Fibroblast of villous mesenchyme (primary cell): ENCODE measurements at regions not wholly inside any gene's neighbourhood (a gene's known extent, or its start where the extent isn't known, plus 50 kb on each side); places are given as distances from the start of the nearest gene placed in this dataset.

Experiments used
- DNase-seq: peaks from one replicate; pipeline ENCODE4 v3.0.0-alpha.2; 2010; ENCODE audit warnings: low read depth
- H3K4me3 ChIP-seq: 2 replicates; pipeline ENCODE4 v1.5.1; 2011; ENCODE audit warnings: low read depth, mild to moderate bottlenecking, low read length
- CTCF ChIP-seq: IDR thresholded peaks from 2 replicates; pipeline ENCODE4 v1.5.1; 2012; ENCODE audit warnings: low read depth, mild to moderate bottlenecking, low read length; ENCODE audit not compliant: insufficient read depth

GRCh38 chr5:38758774-38759600, 86.8 kb upstream of the OSMR start:
- no peak for DNase-seq
- TF ChIP-seq CTCF, result no peak
- no peak overlapping the region for H3K4me3 ChIP-seq

GRCh38 chr5:38764937-38765391, 80.8 kb upstream of the OSMR start:
- DNase-seq, result peak; percentile 91
- TF ChIP-seq CTCF, result no peak
- H3K4me3 ChIP-seq, result no peak overlapping the region

GRCh38 chr5:38765399-38765861, 80.4 kb upstream of the OSMR start:
- no peak overlapping the region for H3K4me3 ChIP-seq
- no peak for TF ChIP-seq CTCF
- DNase-seq, result peak; percentile 93

- TF ChIP-seq CTCF, result no peak
- no peak for DNase-seq
- no peak overlapping the region for H3K4me3 ChIP-seq
Observed at GRCh38 chr5:38766151-38766550, 79.7 kb upstream of the OSMR start.

- DNase-seq, result no peak
- TF ChIP-seq CTCF, result no peak
- no peak overlapping the region for H3K4me3 ChIP-seq
Observed at GRCh38 chr5:38768412-38769211, 77.2 kb upstream of the OSMR start.

GRCh38 chr5:38772471-38772870, 73.3 kb upstream of the OSMR start:
- DNase-seq, result no peak
- no peak overlapping the region for H3K4me3 ChIP-seq
- TF ChIP-seq CTCF, result no peak
